MCF 10A (cell line): ENCODE measurements at regions not wholly inside any gene's neighbourhood (a gene's known extent, or its start where the extent isn't known, plus 50 kb on each side); places are given as distances from the start of the nearest gene placed in this dataset.

ENCODE experiments used
- BruUV-seq: library from RNA; stranded (reverse); fragments of 400-500 nt; replicated peaks from 2 replicates; lab custom pipeline; 2021; lab: Mats Ljungman, UMichigan
- CTCF ChIA-PET: fragments of 300-600 bp; sonication (Branson Sonifier 250); formaldehyde crosslinking; extraction: SDS; loops from one replicate; lab custom pipeline; 2021; ENCODE audit warnings: antibody characterized with exemption, inconsistent platforms; lab: Yijun Ruan, JAX
- POLR2A ChIA-PET: fragments of 300-600, 350-650 bp; sonication (Branson Sonifier 250); formaldehyde crosslinking; extraction: SDS; loops from one replicate; lab custom pipeline; 2020; ENCODE audit warnings: antibody characterized with exemption, inconsistent platforms; lab: Yijun Ruan, JAX
- DNase-seq: peaks from one replicate; pipeline ENCODE4 v3.0.0-alpha.2; 2018; ENCODE audit not compliant: unreplicated experiment
- H3K27ac Mint-ChIP-seq: one replicate; pipeline ENCODE4 v1.8.0; 2022; ENCODE audit warnings: mild to moderate bottlenecking, low read depth, mixed read lengths; ENCODE audit not compliant: unreplicated experiment
- H3K27me3 Mint-ChIP-seq: one replicate; pipeline ENCODE4 v1.8.0; 2022; ENCODE audit warnings: mixed read lengths; ENCODE audit not compliant: insufficient read depth, unreplicated experiment
- H3K36me3 Mint-ChIP-seq: one replicate; pipeline ENCODE4 v1.8.0; 2022; ENCODE audit warnings: mild to moderate bottlenecking, moderate library complexity, mixed read lengths; ENCODE audit not compliant: insufficient read depth, unreplicated experiment
- H3K4me1 Mint-ChIP-seq: one replicate; pipeline ENCODE4 v1.8.0; 2022; ENCODE audit warnings: mixed read lengths; ENCODE audit not compliant: insufficient read depth, unreplicated experiment
- H3K4me3 Mint-ChIP-seq: one replicate; pipeline ENCODE4 v1.8.0; 2022; ENCODE audit warnings: mild to moderate bottlenecking, moderate library complexity, mixed read lengths; ENCODE audit not compliant: unreplicated experiment
- H3K9me3 Mint-ChIP-seq: one replicate; pipeline ENCODE4 v1.8.0; 2022; ENCODE audit warnings: mixed read lengths; ENCODE audit not compliant: unreplicated experiment
- CTCF ChIP-seq: fragments of 200-600 bp; IDR thresholded peaks from one replicate; pipeline ENCODE4 v1.8.0; 2022; ENCODE audit warnings: antibody characterized with exemption, mild to moderate bottlenecking; ENCODE audit not compliant: unreplicated experiment
- intact Hi-C: fragments of 100-400 bp; cut with micrococcal nuclease; formaldehyde crosslinking; loops from 2 replicates; pipeline ENCODE4 v1.14.1; 2022

DNA sequence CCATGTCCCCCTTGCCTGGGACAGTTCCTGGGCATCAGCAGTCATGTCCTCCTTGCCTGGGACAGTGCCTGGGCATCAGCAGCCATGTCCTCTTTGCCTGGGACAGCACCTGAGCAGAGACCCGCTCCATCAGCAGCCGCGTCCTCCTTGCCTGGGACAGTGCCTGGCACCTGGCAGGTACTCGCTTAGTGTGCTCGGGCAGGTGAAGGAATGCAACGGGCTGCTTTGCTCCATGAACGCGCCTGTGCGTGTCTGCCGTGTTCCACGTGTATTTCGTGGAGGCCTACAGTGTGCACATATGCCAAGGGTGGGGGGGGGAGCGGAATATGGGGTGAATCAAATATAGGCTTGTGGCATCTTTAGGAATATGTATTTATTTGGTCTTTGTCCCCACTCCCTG is 1490.7 kb downstream of the TBC1D22A start:
- BruUV-seq, result no TSS peak
- intact Hi-C loops, result no loop called here
- Mint-ChIP-seq H3K9me3 (peaks cover 24% of the 10 kb centered on the region), H3K4me3 (no peak overlapping the region), H3K4me1 (no peaks in the 10 kb centered on the region), H3K27ac (no peak overlapping the region), H3K36me3 (peaks cover 2% of the 10 kb centered on the region), H3K27me3 (no peaks in the 10 kb centered on the region)
- ChIA-PET CTCF (no interaction called here), POLR2A (no interaction called here)
- no peak for DNase-seq
- TF ChIP-seq CTCF, result no peak

GRCh38 chr22:48251629-48252028 is 1489.2 kb downstream of the TBC1D22A start:
- Mint-ChIP-seq H3K27me3 (no peaks in the 10 kb centered on the region), H3K9me3 (peaks cover 22% of the 10 kb centered on the region)

DNA sequence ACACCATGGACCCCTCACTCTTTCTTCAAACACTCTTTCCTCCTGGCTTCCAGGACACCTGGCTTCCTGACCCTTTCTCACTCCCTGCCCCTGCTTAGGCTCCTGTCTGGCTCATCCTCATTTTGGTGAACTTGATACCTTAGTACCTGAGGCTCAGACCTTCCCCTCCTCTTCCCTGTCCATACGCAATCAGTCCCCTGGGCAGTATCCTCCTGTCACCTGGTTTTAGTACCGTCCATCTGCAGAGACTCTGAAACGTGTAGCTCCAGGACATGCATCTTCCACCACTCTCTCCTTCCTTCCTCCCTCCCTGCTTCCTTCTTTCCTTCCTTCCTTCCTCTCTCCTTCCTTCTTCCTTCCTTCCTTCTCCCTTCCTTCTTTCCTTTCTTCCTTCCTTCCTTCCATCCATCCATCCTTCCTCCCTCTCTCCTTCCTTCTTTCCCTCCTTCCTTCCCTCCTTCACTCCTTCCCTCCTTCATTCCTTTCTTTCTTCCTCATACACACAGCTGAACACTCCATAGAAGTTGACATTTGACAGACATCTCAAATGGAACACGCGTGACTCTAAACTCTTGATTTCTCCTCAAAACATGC is 1488.6 kb downstream of the TBC1D22A start:
- Mint-ChIP-seq H3K4me1 (no peaks in the 10 kb centered on the region), H3K4me3 (no peak overlapping the region), H3K27ac (no peak overlapping the region), H3K36me3 (peaks cover 6% of the 10 kb centered on the region), H3K27me3 (no peaks in the 10 kb centered on the region), H3K9me3 (peaks cover 22% of the 10 kb centered on the region)
- TF ChIP-seq CTCF, result no peak
- intact Hi-C loops, result no loop called here
- CTCF ChIA-PET, result no interaction called here
- no peak for DNase-seq
- POLR2A ChIA-PET, result no interaction called here
- no TSS peak for BruUV-seq

More at GRCh38 chr22:48251629-48252028, 1489.2 kb downstream of the TBC1D22A start:
- no peak for TF ChIP-seq CTCF
- H3K36me3 Mint-ChIP-seq, result peaks cover 6% of the 10 kb centered on the region
- CTCF ChIA-PET, result no interaction called here
- POLR2A ChIA-PET, result no interaction called here
- no peaks in the 10 kb centered on the region for H3K4me1 Mint-ChIP-seq
- H3K27ac Mint-ChIP-seq, result no peak overlapping the region
- DNase-seq, result no peak
- no peak overlapping the region for H3K4me3 Mint-ChIP-seq
- no TSS peak for BruUV-seq
- intact Hi-C loops, result no loop called here

DNA sequence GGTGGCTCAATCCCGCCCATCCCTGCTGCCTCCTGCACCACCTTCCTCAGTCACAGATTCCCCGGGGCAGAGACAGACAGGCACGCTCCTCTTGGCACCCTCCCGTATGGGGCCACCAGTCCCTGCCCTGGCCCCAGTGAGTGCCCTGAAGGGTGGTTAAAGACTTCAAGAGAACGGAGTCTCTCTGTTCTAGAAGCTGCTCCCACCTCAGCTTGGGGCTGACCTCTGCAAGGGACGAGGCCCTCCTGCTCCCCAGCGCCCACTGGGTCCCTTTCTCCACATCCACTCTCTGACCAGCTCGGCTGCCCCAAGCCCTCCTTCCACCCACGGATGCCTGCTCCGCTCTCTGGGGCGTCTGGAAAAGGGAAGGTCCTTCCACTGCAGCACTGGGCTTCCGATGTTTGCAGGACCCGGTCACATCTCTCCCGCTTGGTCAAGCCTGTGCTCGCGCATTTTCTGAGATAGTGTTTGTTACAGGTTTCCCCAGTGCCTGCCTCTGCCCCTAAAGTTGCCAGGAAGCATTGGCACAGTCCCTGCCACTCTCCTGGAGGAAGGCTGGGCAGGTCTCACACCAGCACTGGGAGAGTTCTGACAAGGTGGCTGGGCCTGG is 1487.9 kb downstream of the TBC1D22A start:
- Mint-ChIP-seq H3K4me1 (no peaks in the 10 kb centered on the region), H3K27ac (no peak overlapping the region), H3K36me3 (peaks cover 6% of the 10 kb centered on the region), H3K4me3 (no peak overlapping the region), H3K9me3 (peaks cover 22% of the 10 kb centered on the region), H3K27me3 (no peaks in the 10 kb centered on the region)
- DNase-seq, result no peak
- ChIA-PET CTCF (no interaction called here), POLR2A (no interaction called here)
- intact Hi-C loops, result no loop called here
- no TSS peak for BruUV-seq
- no peak for TF ChIP-seq CTCF
